Adrenal gland (tissue), 5 donors: ENCODE measurements at regions not wholly inside any gene's neighbourhood (a gene's known extent, or its start where the extent isn't known, plus 50 kb on each side); places are given as distances from the start of the nearest gene placed in this dataset.

Experiments used
- POLR2A ChIP-seq, 2 donors: fragments of 450-650 bp; IDR thresholded peaks; one replicate each; pipeline ENCODE4 v1.6.1; 2017; ENCODE audit warnings: antibody characterized with exemption in 2 of 2, mild to moderate bottlenecking in 2 of 2, moderate library complexity in 1 of 2
- TF ChIP-seq, protein P1 (sequence below), 6 experiments: fragments of 450-650 bp in 4 of 6; fragments of 200-600 bp in 2 of 6; sonication (generic) in 1 of 6; IDR thresholded peaks; 1 replicate in 5 of 6; 2 replicates in 1 of 6; pipeline versions ENCODE4 v1.5.1 to v1.8.0; 2016 to 2021; ENCODE audit warnings: antibody characterized with exemption in 6 of 6, mild to moderate bottlenecking in 2 of 6, moderate library complexity in 1 of 6
- donor health status: DM: no; HTN: no; CAD: no.

DNA sequence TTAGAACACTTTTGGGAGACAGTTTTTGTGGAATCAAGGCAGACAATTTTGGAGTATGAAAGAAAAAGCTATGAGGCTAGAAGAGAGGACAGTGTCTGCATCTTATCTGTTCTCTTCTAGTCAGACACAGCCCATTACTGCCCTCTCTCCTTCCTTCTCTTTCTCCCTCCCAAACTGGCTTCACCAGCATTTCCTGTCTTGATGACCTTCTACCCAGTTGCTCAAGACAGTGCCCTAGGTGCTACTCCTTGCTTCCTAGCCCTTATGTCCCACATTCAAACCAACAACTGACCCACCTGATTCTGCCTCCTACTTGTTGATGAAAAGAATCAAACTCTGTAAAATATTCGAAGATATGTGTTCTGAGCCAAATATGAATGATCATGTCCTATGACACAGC lies 116.4 kb upstream of the RIPOR2 start:
- TF ChIP-seq, protein P1, sequence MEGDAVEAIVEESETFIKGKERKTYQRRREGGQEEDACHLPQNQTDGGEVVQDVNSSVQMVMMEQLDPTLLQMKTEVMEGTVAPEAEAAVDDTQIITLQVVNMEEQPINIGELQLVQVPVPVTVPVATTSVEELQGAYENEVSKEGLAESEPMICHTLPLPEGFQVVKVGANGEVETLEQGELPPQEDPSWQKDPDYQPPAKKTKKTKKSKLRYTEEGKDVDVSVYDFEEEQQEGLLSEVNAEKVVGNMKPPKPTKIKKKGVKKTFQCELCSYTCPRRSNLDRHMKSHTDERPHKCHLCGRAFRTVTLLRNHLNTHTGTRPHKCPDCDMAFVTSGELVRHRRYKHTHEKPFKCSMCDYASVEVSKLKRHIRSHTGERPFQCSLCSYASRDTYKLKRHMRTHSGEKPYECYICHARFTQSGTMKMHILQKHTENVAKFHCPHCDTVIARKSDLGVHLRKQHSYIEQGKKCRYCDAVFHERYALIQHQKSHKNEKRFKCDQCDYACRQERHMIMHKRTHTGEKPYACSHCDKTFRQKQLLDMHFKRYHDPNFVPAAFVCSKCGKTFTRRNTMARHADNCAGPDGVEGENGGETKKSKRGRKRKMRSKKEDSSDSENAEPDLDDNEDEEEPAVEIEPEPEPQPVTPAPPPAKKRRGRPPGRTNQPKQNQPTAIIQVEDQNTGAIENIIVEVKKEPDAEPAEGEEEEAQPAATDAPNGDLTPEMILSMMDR (IDR thresholded peaks at IDR 0.05), result no peak
- no peak for TF ChIP-seq POLR2A (IDR thresholded peaks at IDR 0.05)
